GM18505 (cell line): ENCODE measurements at regions not wholly inside any gene's neighbourhood (a gene's known extent, or its start where the extent isn't known, plus 50 kb on each side); places are given as distances from the start of the nearest gene placed in this dataset.

ENCODE experiments used
- ATAC-seq: cut with Tn5 transposase; IDR thresholded peaks from one replicate; pipeline ENCODE4 v1.9.1; 2021; ENCODE audit not compliant: unreplicated experiment
- POLR2A ChIP-seq: IDR thresholded peaks from 4 replicates; pipeline ENCODE4 v1.6.1; 2011; ENCODE audit warnings: borderline replicate concordance; ENCODE audit not compliant: insufficient read depth, insufficient read length; ENCODE audit errors: extremely low read depth

DNA sequence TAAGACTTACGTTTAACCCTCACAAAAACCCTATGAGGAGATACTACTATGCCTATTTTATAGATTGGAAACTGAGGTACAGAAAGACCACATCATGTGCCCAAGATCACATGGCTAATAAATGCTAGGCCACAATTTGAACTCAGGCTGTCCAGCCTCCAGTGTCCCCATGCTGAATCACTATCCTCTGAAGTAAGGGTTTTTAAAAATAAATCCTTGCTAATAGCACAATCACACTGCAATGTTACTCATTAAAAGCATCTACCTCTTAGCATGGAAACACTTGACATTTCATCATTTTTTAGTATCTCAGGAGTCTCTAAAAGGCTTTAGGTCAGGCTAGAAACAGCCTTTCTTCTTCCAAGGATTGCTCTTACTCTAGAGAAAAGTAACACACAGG is 50.0 kb upstream of the PPP1R3C start:
- no peak for TF ChIP-seq POLR2A
- no peak for ATAC-seq
